ENCODE measurements at regions not wholly inside any gene's neighbourhood (a gene's known extent, or its start where the extent isn't known, plus 50 kb on each side); places are given as distances from the start of the nearest gene placed in this dataset.

DNA sequence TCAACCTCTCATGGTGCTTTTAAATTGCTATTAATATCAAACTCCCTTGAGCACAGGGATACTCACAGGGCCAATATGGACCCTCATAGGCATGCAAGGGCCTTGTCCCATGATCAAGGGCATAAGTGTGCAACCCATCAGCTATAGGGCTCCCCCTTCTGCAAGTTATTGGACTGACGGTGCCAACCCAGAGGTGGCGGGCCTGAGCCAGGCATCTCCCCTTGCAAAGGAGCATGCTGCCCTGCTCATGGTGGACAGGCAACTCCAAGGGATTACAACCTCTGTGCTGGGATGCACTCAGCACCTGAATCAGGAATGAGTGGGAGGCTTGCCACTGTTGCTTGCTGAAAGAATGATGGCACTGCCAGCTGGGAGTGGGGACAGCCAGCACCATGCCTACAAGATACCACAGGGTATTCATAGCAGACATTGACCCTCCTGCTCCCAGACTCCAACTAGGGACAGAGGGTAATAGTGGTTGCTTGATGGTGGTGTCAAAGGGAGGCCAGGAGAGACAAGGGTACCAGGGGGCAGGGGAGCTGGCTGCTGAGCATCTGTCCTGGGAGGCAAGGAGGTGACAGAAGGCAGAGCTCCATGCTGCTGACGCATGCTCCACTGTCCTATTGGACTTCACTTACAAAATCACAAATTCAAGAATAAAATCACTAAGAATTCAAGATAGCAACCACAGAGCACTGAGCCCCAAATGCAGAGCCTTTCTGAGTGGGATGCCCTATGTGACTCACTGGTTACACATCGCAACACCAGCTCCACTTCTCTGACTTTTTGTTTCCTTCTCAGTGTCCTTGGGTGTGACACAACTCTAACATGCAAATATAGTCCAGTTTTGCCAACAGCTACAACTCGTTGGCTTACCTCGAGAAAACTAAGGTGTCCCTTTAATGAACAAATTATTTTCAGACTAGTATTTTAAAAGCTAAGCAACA lies 157.1 kb upstream of the CCDC150 start:
- H3K4me3 ChIP-seq (ENCODE audit: low read depth, low read length) = no peak overlapping the region; the same call in 1 of the 2 replicates
- no peak overlapping the region for H2AFZ ChIP-seq (ENCODE audit: low read length, unreplicated experiment)
- H3K36me3 ChIP-seq (ENCODE audit: insufficient read depth, low read length) = no peaks in the 10 kb centered on the region
- peaks cover 42% of the 10 kb centered on the region for H3K4me1 ChIP-seq (ENCODE audit: control insufficient read depth, insufficient read depth, low read length, unreplicated experiment)
- H3K27me3 ChIP-seq (ENCODE audit: insufficient read depth, low read length) = no peaks in the 10 kb centered on the region
- H3K27ac ChIP-seq (ENCODE audit: low read depth, low read length) = peak overlapping the region; percentile 53
- H3K79me2 ChIP-seq (ENCODE audit: control insufficient read depth, insufficient read depth, low read length, unreplicated experiment) = no peaks in the 10 kb centered on the region

GRCh38 chr2:196486146-196486545 lies 153.4 kb upstream of the CCDC150 start:
- Histone ChIP-seq H3K36me3 (ENCODE audit: insufficient read depth, low read length) (no peaks in the 10 kb centered on the region), H3K27ac (ENCODE audit: low read depth, low read length) (no peak overlapping the region)

GRCh38 chr2:196487417-196487816 lies 152.1 kb upstream of the CCDC150 start:
- Histone ChIP-seq H2AFZ (ENCODE audit: low read length, unreplicated experiment) (no peak overlapping the region), H3K4me1 (ENCODE audit: control insufficient read depth, insufficient read depth, low read length, unreplicated experiment) (peaks cover 11% of the 10 kb centered on the region), H3K36me3 (ENCODE audit: insufficient read depth, low read length) (no peaks in the 10 kb centered on the region), H3K27ac (ENCODE audit: low read depth, low read length) (peak overlapping the region; percentile 28; the same call in 1 of the 2 replicates), H3K79me2 (ENCODE audit: control insufficient read depth, insufficient read depth, low read length, unreplicated experiment) (no peaks in the 10 kb centered on the region), H3K4me3 (ENCODE audit: low read depth, low read length) (no peak overlapping the region), H3K27me3 (ENCODE audit: insufficient read depth, low read length) (no peaks in the 10 kb centered on the region)

More at GRCh38 chr2:196486146-196486545, 153.4 kb upstream of the CCDC150 start:
- peaks cover 24% of the 10 kb centered on the region for H3K4me1 ChIP-seq (ENCODE audit: control insufficient read depth, insufficient read depth, low read length, unreplicated experiment)
- H3K79me2 ChIP-seq (ENCODE audit: control insufficient read depth, insufficient read depth, low read length, unreplicated experiment) = no peaks in the 10 kb centered on the region
- no peak overlapping the region for H3K4me3 ChIP-seq (ENCODE audit: low read depth, low read length)
- H2AFZ ChIP-seq (ENCODE audit: low read length, unreplicated experiment) = no peak overlapping the region
- H3K27me3 ChIP-seq (ENCODE audit: insufficient read depth, low read length) = no peaks in the 10 kb centered on the region

DNA sequence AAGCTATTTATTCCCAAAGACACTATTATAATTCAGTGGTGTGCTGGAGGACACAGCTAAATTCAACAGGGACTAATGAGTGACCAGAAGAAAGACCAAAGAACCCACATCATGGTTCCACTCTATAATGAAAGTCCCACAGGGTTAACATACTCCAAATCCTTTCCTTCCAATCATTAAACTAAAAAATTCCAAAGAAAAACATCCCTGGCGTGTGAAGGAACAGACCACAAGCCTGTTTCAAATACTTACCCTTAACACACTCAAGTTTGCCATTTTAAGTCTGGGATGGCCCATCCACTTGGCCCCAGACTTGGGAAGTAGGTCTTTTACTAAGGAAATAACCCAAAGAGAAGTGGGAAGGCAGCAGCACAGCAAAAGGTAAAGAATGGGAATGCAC lies 150.1 kb upstream of the CCDC150 start:
- H3K27me3 ChIP-seq (ENCODE audit: insufficient read depth, low read length) = no peaks in the 10 kb centered on the region

DNA sequence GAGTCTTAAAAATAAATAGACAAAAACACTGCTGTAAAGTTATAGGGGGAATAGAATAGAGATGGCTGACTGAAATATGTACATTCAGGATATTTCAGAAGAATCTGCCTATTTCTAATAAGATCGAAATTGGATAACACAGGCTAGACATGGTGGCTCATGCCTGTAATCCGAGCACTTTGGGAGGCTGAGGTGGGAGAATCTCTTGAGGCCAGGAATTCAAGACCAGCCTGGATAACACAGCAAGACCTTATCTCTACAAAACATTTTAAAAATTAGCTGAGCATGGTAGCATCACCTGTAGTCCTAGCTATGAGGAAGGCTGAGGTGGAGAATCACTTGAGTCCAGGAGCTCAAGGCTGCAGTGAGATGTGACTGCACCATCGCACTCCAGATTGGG lies 146.6 kb upstream of the CCDC150 start:
- no peaks in the 10 kb centered on the region for H3K27me3 ChIP-seq (ENCODE audit: insufficient read depth, low read length)
- H2AFZ ChIP-seq (ENCODE audit: low read length, unreplicated experiment) = no peak overlapping the region
- H3K4me1 ChIP-seq (ENCODE audit: control insufficient read depth, insufficient read depth, low read length, unreplicated experiment) = no peaks in the 10 kb centered on the region
- no peaks in the 10 kb centered on the region for H3K79me2 ChIP-seq (ENCODE audit: control insufficient read depth, insufficient read depth, low read length, unreplicated experiment)
- H3K36me3 ChIP-seq (ENCODE audit: insufficient read depth, low read length) = no peaks in the 10 kb centered on the region
- H3K4me3 ChIP-seq (ENCODE audit: low read depth, low read length) = no peak overlapping the region
- no peak overlapping the region for H3K27ac ChIP-seq (ENCODE audit: low read depth, low read length)

More for the DNA sequence above, 150.1 kb upstream of the CCDC150 start:
- H3K4me3 ChIP-seq (ENCODE audit: low read depth, low read length) = no peak overlapping the region
- H2AFZ ChIP-seq (ENCODE audit: low read length, unreplicated experiment) = no peak overlapping the region
- H3K27ac ChIP-seq (ENCODE audit: low read depth, low read length) = no peak overlapping the region
- H3K79me2 ChIP-seq (ENCODE audit: control insufficient read depth, insufficient read depth, low read length, unreplicated experiment) = no peaks in the 10 kb centered on the region
- H3K36me3 ChIP-seq (ENCODE audit: insufficient read depth, low read length) = no peaks in the 10 kb centered on the region
- H3K4me1 ChIP-seq (ENCODE audit: control insufficient read depth, insufficient read depth, low read length, unreplicated experiment) = no peaks in the 10 kb centered on the region

GRCh38 chr2:196498962-196499361 lies 140.6 kb upstream of the CCDC150 start:
- Histone ChIP-seq H3K27ac (ENCODE audit: low read depth, low read length) (no peak overlapping the region), H3K4me1 (ENCODE audit: control insufficient read depth, insufficient read depth, low read length, unreplicated experiment) (peaks cover 6% of the 10 kb centered on the region), H2AFZ (ENCODE audit: low read length, unreplicated experiment) (no peak overlapping the region), H3K36me3 (ENCODE audit: insufficient read depth, low read length) (no peaks in the 10 kb centered on the region), H3K27me3 (ENCODE audit: insufficient read depth, low read length) (no peaks in the 10 kb centered on the region), H3K4me3 (ENCODE audit: low read depth, low read length) (no peak overlapping the region), H3K79me2 (ENCODE audit: control insufficient read depth, insufficient read depth, low read length, unreplicated experiment) (no peaks in the 10 kb centered on the region)

DNA sequence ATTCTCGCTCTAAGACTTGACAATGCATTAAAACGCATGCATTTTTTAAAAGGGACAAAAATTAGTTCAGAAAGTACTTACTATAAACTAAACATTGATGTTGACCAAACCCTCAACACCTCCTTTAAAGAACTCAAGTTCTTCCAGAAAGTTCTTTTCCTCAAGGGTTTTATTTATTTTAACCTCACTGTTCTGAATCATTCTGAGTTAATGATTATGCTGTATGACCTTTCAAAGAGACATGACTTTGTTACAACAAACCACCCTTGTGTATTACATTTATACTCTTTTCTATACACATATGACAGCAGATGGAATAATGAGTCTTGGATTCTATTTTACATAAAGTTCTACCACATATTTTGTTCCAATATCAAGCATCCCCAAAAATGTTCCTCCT lies 139.8 kb upstream of the CCDC150 start:
- Histone ChIP-seq H3K79me2 (ENCODE audit: control insufficient read depth, insufficient read depth, low read length, unreplicated experiment) (no peaks in the 10 kb centered on the region), H2AFZ (ENCODE audit: low read length, unreplicated experiment) (no peak overlapping the region), H3K4me1 (ENCODE audit: control insufficient read depth, insufficient read depth, low read length, unreplicated experiment) (peaks cover 6% of the 10 kb centered on the region), H3K27me3 (ENCODE audit: insufficient read depth, low read length) (no peaks in the 10 kb centered on the region), H3K4me3 (ENCODE audit: low read depth, low read length) (no peak overlapping the region), H3K36me3 (ENCODE audit: insufficient read depth, low read length) (no peaks in the 10 kb centered on the region), H3K27ac (ENCODE audit: low read depth, low read length) (no peak overlapping the region)

- no peaks in the 10 kb centered on the region for H3K27me3 ChIP-seq (ENCODE audit: insufficient read depth, low read length)
- H3K4me3 ChIP-seq (ENCODE audit: low read depth, low read length) = no peak overlapping the region
- no peaks in the 10 kb centered on the region for H3K79me2 ChIP-seq (ENCODE audit: control insufficient read depth, insufficient read depth, low read length, unreplicated experiment)
- no peak overlapping the region for H3K27ac ChIP-seq (ENCODE audit: low read depth, low read length)
- H3K36me3 ChIP-seq (ENCODE audit: insufficient read depth, low read length) = no peaks in the 10 kb centered on the region
- no peak overlapping the region for H2AFZ ChIP-seq (ENCODE audit: low read length, unreplicated experiment)
- peaks cover 6% of the 10 kb centered on the region for H3K4me1 ChIP-seq (ENCODE audit: control insufficient read depth, insufficient read depth, low read length, unreplicated experiment)
These were observed 138.7 kb upstream of the CCDC150 start for GRCh38 chr2:196500686-196501431.

- Histone ChIP-seq H3K79me2 (ENCODE audit: control insufficient read depth, insufficient read depth, low read length, unreplicated experiment) (no peaks in the 10 kb centered on the region), H3K27me3 (ENCODE audit: insufficient read depth, low read length) (no peaks in the 10 kb centered on the region), H2AFZ (ENCODE audit: low read length, unreplicated experiment) (no peak overlapping the region), H3K27ac (ENCODE audit: low read depth, low read length) (no peak overlapping the region), H3K4me1 (ENCODE audit: control insufficient read depth, insufficient read depth, low read length, unreplicated experiment) (peaks cover 6% of the 10 kb centered on the region), H3K4me3 (ENCODE audit: low read depth, low read length) (no peak overlapping the region), H3K36me3 (ENCODE audit: insufficient read depth, low read length) (no peaks in the 10 kb centered on the region)
These were observed 137.7 kb upstream of the CCDC150 start for GRCh38 chr2:196501836-196502235.

DNA sequence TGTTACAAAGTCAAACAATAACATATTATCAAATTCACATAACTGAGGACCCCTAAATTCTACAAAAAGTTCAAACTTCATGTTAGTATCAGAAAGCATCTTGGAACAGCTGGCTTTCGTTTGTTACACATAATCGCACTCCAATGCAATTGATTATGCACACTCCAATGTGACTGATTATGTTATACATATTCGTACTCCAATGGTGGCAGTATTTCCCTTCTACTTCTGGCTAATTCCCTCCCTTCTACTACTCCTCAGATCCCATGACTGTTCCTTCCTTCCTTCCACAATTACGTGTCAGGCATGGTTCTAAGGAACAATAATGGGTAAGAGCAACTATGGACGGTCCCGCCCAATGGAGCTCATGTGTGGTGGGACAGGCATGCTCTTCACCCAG lies 137.1 kb upstream of the CCDC150 start:
- H3K4me1 ChIP-seq (ENCODE audit: control insufficient read depth, insufficient read depth, low read length, unreplicated experiment) = peaks cover 6% of the 10 kb centered on the region
- no peak overlapping the region for H3K4me3 ChIP-seq (ENCODE audit: low read depth, low read length)
- H3K27ac ChIP-seq (ENCODE audit: low read depth, low read length) = no peak overlapping the region
- no peaks in the 10 kb centered on the region for H3K36me3 ChIP-seq (ENCODE audit: insufficient read depth, low read length)
- H3K27me3 ChIP-seq (ENCODE audit: insufficient read depth, low read length) = no peaks in the 10 kb centered on the region
- H2AFZ ChIP-seq (ENCODE audit: low read length, unreplicated experiment) = no peak overlapping the region
- H3K79me2 ChIP-seq (ENCODE audit: control insufficient read depth, insufficient read depth, low read length, unreplicated experiment) = no peaks in the 10 kb centered on the region

All from ACC112 (cell line).